CD14-positive monocyte (primary cell): ENCODE measurements at regions not wholly inside any gene's neighbourhood (a gene's known extent, or its start where the extent isn't known, plus 50 kb on each side); places are given as distances from the start of the nearest gene placed in this dataset.

ENCODE experiments used
- DNase-seq, 3 donors: peaks; one replicate each; pipeline ENCODE4 v3.0.0-alpha.2; 2011 to 2022
- H2AFZ ChIP-seq: 2 replicates; pipeline ENCODE4 v1.6.0; 2012; ENCODE audit warnings: mild to moderate bottlenecking, low read depth, low read length, inconsistent platforms; ENCODE audit not compliant: insufficient read depth, poor library complexity, severe bottlenecking
- H3K27ac ChIP-seq, 2 donors: 1 replicate in 1 of 2; 2 replicates in 1 of 2; pipeline ENCODE4 v1.5.1; 2012 to 2013; ENCODE audit warnings: low read length in 2 of 2, control low read depth in 1 of 2, inconsistent platforms in 1 of 2, low read depth in 1 of 2, mild to moderate bottlenecking in 1 of 2
- H3K27me3 ChIP-seq, 2 donors: one replicate each; pipeline versions ENCODE4 v1.6.0 to v1.6.1; 2011 to 2013; ENCODE audit warnings: low read length in 2 of 2; ENCODE audit not compliant: control insufficient read depth in 2 of 2, insufficient read depth in 2 of 2
- H3K36me3 ChIP-seq, 2 donors: replicated peaks in 1 of 2; 1 replicate in 1 of 2; 2 replicates in 1 of 2; pipeline versions ENCODE4 v1.5.1 to v1.6.1; 2012 to 2013; ENCODE audit warnings: low read length in 2 of 2, control low read depth in 1 of 2, inconsistent platforms in 1 of 2, mild to moderate bottlenecking in 1 of 2; ENCODE audit not compliant: insufficient read depth in 2 of 2, control insufficient read depth in 1 of 2
- H3K4me1 ChIP-seq, 2 donors: 1 replicate in 1 of 2; 2 replicates in 1 of 2; pipeline versions ENCODE4 v1.5.1 to v1.6.1; 2012 to 2013; ENCODE audit warnings: low read length in 2 of 2, control low read depth in 1 of 2, inconsistent platforms in 1 of 2, mild to moderate bottlenecking in 1 of 2, moderate library complexity in 1 of 2; ENCODE audit not compliant: insufficient read depth in 2 of 2, control insufficient read depth in 1 of 2
- H3K4me2 ChIP-seq: replicated peaks from 2 replicates; pipeline ENCODE3; 2012; ENCODE audit warnings: low read length, moderate library complexity, mild to moderate bottlenecking; ENCODE audit not compliant: poor library complexity, severe bottlenecking; ENCODE audit errors: extremely low read depth
- H3K4me3 ChIP-seq, 3 experiments: fragments of 200-600 bp in 1 of 3; sonication (generic) in 1 of 3; replicated peaks in 1 of 3; 1 replicate in 2 of 3; 2 replicates in 1 of 3; pipeline ENCODE4 v1.5.1; 2011 to 2013; ENCODE audit warnings: low read length in 3 of 3, mild to moderate bottlenecking in 3 of 3, control low read depth in 2 of 3, low read depth in 2 of 3, inconsistent platforms in 1 of 3, moderate library complexity in 1 of 3
- H3K79me2 ChIP-seq: 2 replicates; pipeline ENCODE4 v1.6.0; 2012; ENCODE audit warnings: mild to moderate bottlenecking, control low read depth, inconsistent platforms, low read length, moderate library complexity; ENCODE audit not compliant: insufficient read depth
- H3K9ac ChIP-seq: 2 replicates; pipeline ENCODE4 v1.6.0; 2017; ENCODE audit warnings: low read length, mild to moderate bottlenecking; ENCODE audit not compliant: insufficient read depth, poor library complexity, severe bottlenecking
- H3K9me3 ChIP-seq, 2 donors: replicated peaks in 1 of 2; 1 replicate in 1 of 2; 2 replicates in 1 of 2; pipeline versions ENCODE4 v1.5.1 to v1.6.1; 2012 to 2013; ENCODE audit warnings: low read length in 2 of 2, control low read depth in 1 of 2; ENCODE audit not compliant: control insufficient read depth in 1 of 2, insufficient read depth in 1 of 2
- H4K20me1 ChIP-seq: 2 replicates; pipeline ENCODE4 v1.6.0; 2012; ENCODE audit warnings: mild to moderate bottlenecking, low read length, control low read depth, moderate library complexity; ENCODE audit not compliant: insufficient read depth
- H3K27ac Mint-ChIP-seq, 7 donors: one replicate each; pipeline ENCODE4 v1.8.0; 2020; ENCODE audit warnings: mild to moderate bottlenecking in 7 of 7, mixed read lengths in 7 of 7, moderate library complexity in 6 of 7, inconsistent platforms in 2 of 7
- H3K27me3 Mint-ChIP-seq, 3 donors: one replicate each; pipeline ENCODE4 v1.8.0; 2021 to 2022; ENCODE audit warnings: low read depth in 3 of 3, mild to moderate bottlenecking in 3 of 3, mixed read lengths in 3 of 3, moderate library complexity in 3 of 3, inconsistent platforms in 1 of 3
- H3K36me3 Mint-ChIP-seq, 2 donors: one replicate each; pipeline ENCODE4 v1.8.0; 2020; ENCODE audit warnings: mixed read lengths in 2 of 2, inconsistent platforms in 1 of 2, mild to moderate bottlenecking in 1 of 2
- H3K4me1 Mint-ChIP-seq: one replicate; pipeline ENCODE4 v1.8.0; 2020; ENCODE audit warnings: mild to moderate bottlenecking, mixed read lengths
- H3K4me3 Mint-ChIP-seq, 2 donors: one replicate each; pipeline ENCODE4 v1.8.0; 2020; ENCODE audit warnings: mild to moderate bottlenecking in 2 of 2, mixed read lengths in 2 of 2, moderate library complexity in 1 of 2
- H3K9me3 Mint-ChIP-seq, 7 donors: one replicate each; pipeline ENCODE4 v1.8.0; 2020 to 2022; ENCODE audit warnings: mixed read lengths in 7 of 7, mild to moderate bottlenecking in 6 of 7, moderate library complexity in 6 of 7, inconsistent platforms in 2 of 7
- CTCF ChIP-seq: fragments of 200-600 bp; IDR thresholded peaks from one replicate; pipeline ENCODE4 v1.8.0; 2022; ENCODE audit warnings: antibody characterized with exemption, mild to moderate bottlenecking
- WGBS: methylation state at CpG from one replicate; pipeline ENCODE4 v1.1.5; 2013; ENCODE audit warnings: missing lambda C conversion rate; ENCODE audit not compliant: insufficient coverage; 5-methylcytosine and 5-hydroxymethylcytosine counted together
- intact Hi-C, 2 donors: fragments of 100-400 bp; cut with micrococcal nuclease; formaldehyde crosslinking; loops; one replicate each; pipeline versions ENCODE4 v1.15.0 to v1.15.1; 2023

- Histone ChIP-seq H3K4me3 (no peak overlapping the region), H3K36me3 (no peaks in the 10 kb centered on the region), H3K27ac (no peak overlapping the region), H3K4me1 (no peaks in the 10 kb centered on the region), H3K9ac (no peak overlapping the region), H3K9me3 (no peaks in the 10 kb centered on the region), H2AFZ (no peak overlapping the region), H3K4me2 (no peak overlapping the region), H3K27me3 (no peaks in the 10 kb centered on the region), H4K20me1 (no peaks in the 10 kb centered on the region), H3K79me2 (no peaks in the 10 kb centered on the region)
- no CpG with 5 or more reads among the region's 1 CpG for WGBS
- TF ChIP-seq CTCF = no peak
- Mint-ChIP-seq H3K4me1 (no peaks in the 10 kb centered on the region), H3K36me3 (no peaks in the 10 kb centered on the region), H3K27me3 (no peaks in the 10 kb centered on the region), H3K4me3 (no peak overlapping the region), H3K27ac (no peak overlapping the region), H3K9me3 (peaks cover 0 to 7% (median 0%) of the 10 kb centered on the region in 7 donors)
- intact Hi-C loops = no loop called here
- DNase-seq = no peak
These were observed 497.4 kb upstream of the EPHA7 start for GRCh38 chr6:93916716-93917115.

GRCh38 chr6:93915961-93916360 is 496.6 kb upstream of the EPHA7 start:
- H3K9ac ChIP-seq = no peak overlapping the region
- no peak overlapping the region for H3K4me3 ChIP-seq
- H3K4me2 ChIP-seq = no peak overlapping the region
- H3K4me3 Mint-ChIP-seq = no peak overlapping the region
- H3K9me3 ChIP-seq = no peaks in the 10 kb centered on the region
- no peak for TF ChIP-seq CTCF
- DNase-seq = no peak
- H2AFZ ChIP-seq = no peak overlapping the region
- H3K27ac ChIP-seq = no peak overlapping the region
- H3K36me3 ChIP-seq = no peaks in the 10 kb centered on the region
- H3K4me1 Mint-ChIP-seq = no peaks in the 10 kb centered on the region
- no peaks in the 10 kb centered on the region for H3K27me3 ChIP-seq
- peaks cover 0 to 7% (median 0%) of the 10 kb centered on the region in 7 donors for H3K9me3 Mint-ChIP-seq
- H3K36me3 Mint-ChIP-seq = no peaks in the 10 kb centered on the region
- H4K20me1 ChIP-seq = no peaks in the 10 kb centered on the region
- intact Hi-C loops = no loop called here
- H3K27me3 Mint-ChIP-seq = no peaks in the 10 kb centered on the region
- H3K79me2 ChIP-seq = no peaks in the 10 kb centered on the region
- no peak overlapping the region for H3K27ac Mint-ChIP-seq
- H3K4me1 ChIP-seq = no peaks in the 10 kb centered on the region
